H9 (cell line): ENCODE measurements at regions not wholly inside any gene's neighbourhood (a gene's known extent, or its start where the extent isn't known, plus 50 kb on each side); places are given as distances from the start of the nearest gene placed in this dataset.

Experiments
- DNase-seq: peaks from one replicate; pipeline ENCODE4 v3.0.0-alpha.2; 2017
- H2AFZ ChIP-seq: one replicate; pipeline ENCODE4 v1.6.1; 2013; ENCODE audit warnings: mild to moderate bottlenecking, low read length, control low read depth, moderate library complexity
- H2AK5ac ChIP-seq: 2 replicates; pipeline ENCODE4 v1.6.1; 2013; ENCODE audit warnings: low read length, control low read depth, mixed read lengths; ENCODE audit not compliant: insufficient read length
- H2BK120ac ChIP-seq: one replicate; pipeline ENCODE4 v1.6.1; 2013; ENCODE audit warnings: low read depth, mild to moderate bottlenecking, low read length, control low read depth, inconsistent platforms; ENCODE audit not compliant: poor library complexity, severe bottlenecking
- H2BK12ac ChIP-seq: 2 replicates; pipeline ENCODE4 v1.6.1; 2013; ENCODE audit warnings: low read length, control low read depth, mixed read lengths, low read depth; ENCODE audit not compliant: insufficient read length
- H2BK15ac ChIP-seq: 2 replicates; pipeline ENCODE4 v1.6.1; 2013; ENCODE audit warnings: low read depth, low read length, control low read depth
- H2BK20ac ChIP-seq: one replicate; pipeline ENCODE4 v1.6.1; 2013; ENCODE audit warnings: low read depth, mild to moderate bottlenecking, low read length, control low read depth, inconsistent platforms; ENCODE audit not compliant: poor library complexity, severe bottlenecking
- H2BK5ac ChIP-seq: 2 replicates; pipeline ENCODE4 v1.6.1; 2013; ENCODE audit warnings: low read length, control low read depth, mixed read lengths; ENCODE audit not compliant: insufficient read length
- H3K14ac ChIP-seq: 2 replicates; pipeline ENCODE4 v1.6.1; 2013; ENCODE audit warnings: low read length, control low read depth; ENCODE audit not compliant: insufficient read depth
- H3K18ac ChIP-seq: 2 replicates; pipeline ENCODE4 v1.6.1; 2013; ENCODE audit warnings: low read depth, mild to moderate bottlenecking, mixed read lengths, low read length, control low read depth; ENCODE audit not compliant: insufficient read length
- H3K23ac ChIP-seq: 2 replicates; pipeline ENCODE4 v1.6.1; 2013; ENCODE audit warnings: low read length, control low read depth, mixed read lengths, low read depth; ENCODE audit not compliant: insufficient read length
- H3K23me2 ChIP-seq: 2 replicates; pipeline ENCODE4 v1.6.1; 2013; ENCODE audit warnings: low read depth, mild to moderate bottlenecking, mixed read lengths, low read length, control low read depth; ENCODE audit not compliant: insufficient read length, poor library complexity, severe bottlenecking
- H3K27ac ChIP-seq: 2 replicates; pipeline ENCODE4 v1.5.1; 2013; ENCODE audit warnings: low read length, control low read depth, mixed read lengths, low read depth; ENCODE audit not compliant: insufficient read length
- H3K27me3 ChIP-seq: 2 replicates; pipeline ENCODE4 v1.6.1; 2013; ENCODE audit warnings: low read length, control low read depth, inconsistent platforms; ENCODE audit not compliant: insufficient read depth
- H3K4ac ChIP-seq: 2 replicates; pipeline ENCODE4 v1.6.1; 2013; ENCODE audit warnings: low read depth, mild to moderate bottlenecking, control low read depth, inconsistent platforms, low read length, moderate library complexity
- H3K4me1 ChIP-seq: 2 replicates; pipeline ENCODE4 v1.6.1; 2013; ENCODE audit warnings: low read length, control low read depth, inconsistent platforms; ENCODE audit not compliant: insufficient read depth
- H3K4me2 ChIP-seq: 2 replicates; pipeline ENCODE4 v1.6.1; 2013; ENCODE audit warnings: low read length, control low read depth, mixed read lengths; ENCODE audit not compliant: insufficient read length, insufficient read depth
- H3K56ac ChIP-seq: 2 replicates; pipeline ENCODE4 v1.6.1; 2013; ENCODE audit warnings: low read depth, mild to moderate bottlenecking, mixed read lengths, low read length, control low read depth; ENCODE audit not compliant: insufficient read length
- H3K79me1 ChIP-seq: 2 replicates; pipeline ENCODE4 v1.6.1; 2013; ENCODE audit warnings: low read depth, mild to moderate bottlenecking, moderate library complexity, low read length, control low read depth, inconsistent platforms; ENCODE audit not compliant: insufficient read depth, poor library complexity, severe bottlenecking
- H3K79me2 ChIP-seq: 2 replicates; pipeline ENCODE4 v1.6.1; 2013; ENCODE audit warnings: low read length, control low read depth, inconsistent platforms; ENCODE audit not compliant: insufficient read depth
- H3K9ac ChIP-seq: 2 replicates; pipeline ENCODE4 v1.6.1; 2013; ENCODE audit warnings: low read length, control low read depth, mixed read lengths; ENCODE audit not compliant: insufficient read length; ENCODE audit errors: extremely low read depth
- H3K9me3 ChIP-seq: one replicate; pipeline ENCODE4 v1.6.1; 2013; ENCODE audit warnings: low read depth, low read length, inconsistent platforms; ENCODE audit not compliant: control insufficient read depth
- H3T11ph ChIP-seq: one replicate; pipeline ENCODE4 v1.6.1; 2013; ENCODE audit warnings: mild to moderate bottlenecking, low read length, control low read depth, inconsistent platforms
- H4K20me1 ChIP-seq: one replicate; pipeline ENCODE4 v1.6.1; 2013; ENCODE audit not compliant: control insufficient read depth, insufficient read length, insufficient read depth
- H4K5ac ChIP-seq: 2 replicates; pipeline ENCODE4 v1.6.1; 2013; ENCODE audit warnings: low read depth, mild to moderate bottlenecking, mixed read lengths, low read length, control low read depth; ENCODE audit not compliant: insufficient read length
- H4K8ac ChIP-seq: replicated peaks from 2 replicates; pipeline ENCODE4 v1.6.1; 2013; ENCODE audit warnings: low read length, control low read depth, mixed read lengths, low read depth; ENCODE audit not compliant: insufficient read length
- H4K91ac ChIP-seq: 2 replicates; pipeline ENCODE4 v1.6.1; 2013; ENCODE audit warnings: low read depth, mild to moderate bottlenecking, moderate library complexity, mixed read lengths, low read length, control low read depth; ENCODE audit not compliant: insufficient read length
- H3K27ac Mint-ChIP-seq, 3 experiments: 2 replicates in 2 of 3; 3 replicates in 1 of 3; pipeline ENCODE4 v1.8.0; 2020 to 2021; ENCODE audit warnings: mixed read lengths in 3 of 3, mild to moderate bottlenecking in 1 of 3, moderate library complexity in 1 of 3
- H3K27me3 Mint-ChIP-seq: 2 replicates; pipeline ENCODE4 v1.8.0; 2021; ENCODE audit warnings: low read depth, mild to moderate bottlenecking, moderate library complexity, mixed read lengths
- H3K36me3 Mint-ChIP-seq, 3 experiments: 2 replicates in 2 of 3; 3 replicates in 1 of 3; pipeline ENCODE4 v1.8.0; 2020 to 2021; ENCODE audit warnings: low read depth in 3 of 3, mixed read lengths in 3 of 3; ENCODE audit not compliant: insufficient read depth in 1 of 3
- H3K4me1 Mint-ChIP-seq, 2 experiments: 2 replicates each; pipeline ENCODE4 v1.8.0; 2020; ENCODE audit warnings: mixed read lengths in 2 of 2
- H3K4me3 Mint-ChIP-seq, 2 experiments: 2 replicates in 1 of 2; 3 replicates in 1 of 2; pipeline ENCODE4 v1.8.0; 2020 to 2021; ENCODE audit warnings: mild to moderate bottlenecking in 2 of 2, mixed read lengths in 2 of 2, moderate library complexity in 1 of 2
- H3K9me3 Mint-ChIP-seq, 2 experiments: 2 replicates in 1 of 2; 3 replicates in 1 of 2; pipeline ENCODE4 v1.8.0; 2020; ENCODE audit warnings: mild to moderate bottlenecking in 2 of 2, mixed read lengths in 2 of 2, moderate library complexity in 1 of 2
- CTCF ChIP-seq: fragments of 200-600 bp; sonication (generic); conservative IDR thresholded peaks from 3 replicates; pipeline ENCODE4 v1.8.0; 2021; ENCODE audit warnings: antibody characterized with exemption, mild to moderate bottlenecking
- WGBS: extraction: QIAGEN DNeasy Blood & Tissue Kit; methylation state at CpG from one replicate; pipeline ENCODE4 v1.1.7; 2013; ENCODE audit warnings: missing lambda C conversion rate, low lambda C conversion rate, mixed read lengths; ENCODE audit not compliant: insufficient read length; ENCODE audit errors: extremely low coverage; 5-methylcytosine and 5-hydroxymethylcytosine counted together

- H2AFZ ChIP-seq = no peak overlapping the region
- H3K4ac ChIP-seq = no peak overlapping the region
- H2AK5ac ChIP-seq = no peak overlapping the region
- no peak overlapping the region for H2BK20ac ChIP-seq
- H2BK5ac ChIP-seq = no peak overlapping the region
- H3K23ac ChIP-seq = no peak overlapping the region
- H3K4me3 Mint-ChIP-seq = no peak overlapping the region
- H3K9ac ChIP-seq = no peak overlapping the region
- no CpG with 5 or more reads among the region's 2 CpGs for WGBS
- no peaks in the 10 kb centered on the region for H3K9me3 ChIP-seq
- no peak overlapping the region for H3K56ac ChIP-seq
- H3K14ac ChIP-seq = no peak overlapping the region
- no peaks in the 10 kb centered on the region for H3K23me2 ChIP-seq
- no peak overlapping the region for H3T11ph ChIP-seq
- H3K4me1 Mint-ChIP-seq = no peaks in the 10 kb centered on the region
- H4K8ac ChIP-seq = no peak overlapping the region
- H2BK12ac ChIP-seq = no peak overlapping the region
- H3K4me1 ChIP-seq = no peaks in the 10 kb centered on the region
- no peak overlapping the region for H3K27ac ChIP-seq
- no peaks in the 10 kb centered on the region for H3K79me1 ChIP-seq
- peaks cover 0 to 9% (median 1%) of the 10 kb centered on the region in 3 experiments; a peak in 3 of 7 replicates for H3K36me3 Mint-ChIP-seq
- TF ChIP-seq CTCF = no peak
- H3K79me2 ChIP-seq = no peaks in the 10 kb centered on the region
- no peaks in the 10 kb centered on the region for H4K20me1 ChIP-seq
- no peak overlapping the region for H2BK120ac ChIP-seq
- H4K91ac ChIP-seq = no peak overlapping the region
- DNase-seq = no peak
- H3K9me3 Mint-ChIP-seq = peaks cover 7 to 8% of the 10 kb centered on the region in 2 experiments; a peak in 4 of 5 replicates
- no peak overlapping the region for H3K27ac Mint-ChIP-seq
- no peak overlapping the region for H3K4me2 ChIP-seq
- H3K18ac ChIP-seq = no peak overlapping the region
- no peaks in the 10 kb centered on the region for H3K27me3 ChIP-seq
- H3K27me3 Mint-ChIP-seq = no peaks in the 10 kb centered on the region
- H4K5ac ChIP-seq = no peak overlapping the region
- no peak overlapping the region for H2BK15ac ChIP-seq
These were observed 282.2 kb upstream of the EPHA7 start for GRCh38 chr6:93701526-93701925.
